Progenitor cell of endocrine pancreas (in vitro differentiated cells): ENCODE measurements at regions not wholly inside any gene's neighbourhood (a gene's known extent, or its start where the extent isn't known, plus 50 kb on each side); places are given as distances from the start of the nearest gene placed in this dataset.
A peak's percentile ranks its signal among the peaks of the same experiment; 100 is the strongest.

Source experiments
- DNase-seq: peaks from one replicate; pipeline ENCODE4 v3.0.0; 2021; ENCODE audit warnings: low spot score; ENCODE audit not compliant: unreplicated experiment
- H3K27ac Mint-ChIP-seq: 2 replicates; pipeline ENCODE4 v1.8.0; 2021; ENCODE audit warnings: mild to moderate bottlenecking, moderate library complexity, mixed read lengths
- H3K27me3 Mint-ChIP-seq: 2 replicates; pipeline ENCODE4 v1.8.0; 2021; ENCODE audit warnings: mixed read lengths
- H3K36me3 Mint-ChIP-seq: 2 replicates; pipeline ENCODE4 v1.8.0; 2022; ENCODE audit warnings: mixed read lengths; ENCODE audit not compliant: insufficient read depth
- H3K4me1 Mint-ChIP-seq: 2 replicates; pipeline ENCODE4 v1.8.0; 2021; ENCODE audit warnings: low read depth, mixed read lengths
- H3K4me3 Mint-ChIP-seq: 2 replicates; pipeline ENCODE4 v1.8.0; 2021; ENCODE audit warnings: low read depth, mild to moderate bottlenecking, moderate library complexity, mixed read lengths
- H3K9me3 Mint-ChIP-seq: 2 replicates; pipeline ENCODE4 v1.8.0; 2021; ENCODE audit warnings: low read depth, mixed read lengths
- TF ChIP-seq, protein P1 (sequence below): fragments of 200-600 bp; sonication (generic); IDR thresholded peaks from one replicate; pipeline ENCODE4 v1.5.0; 2021; ENCODE audit warnings: antibody characterized with exemption, mild to moderate bottlenecking; ENCODE audit not compliant: unreplicated experiment

DNA sequence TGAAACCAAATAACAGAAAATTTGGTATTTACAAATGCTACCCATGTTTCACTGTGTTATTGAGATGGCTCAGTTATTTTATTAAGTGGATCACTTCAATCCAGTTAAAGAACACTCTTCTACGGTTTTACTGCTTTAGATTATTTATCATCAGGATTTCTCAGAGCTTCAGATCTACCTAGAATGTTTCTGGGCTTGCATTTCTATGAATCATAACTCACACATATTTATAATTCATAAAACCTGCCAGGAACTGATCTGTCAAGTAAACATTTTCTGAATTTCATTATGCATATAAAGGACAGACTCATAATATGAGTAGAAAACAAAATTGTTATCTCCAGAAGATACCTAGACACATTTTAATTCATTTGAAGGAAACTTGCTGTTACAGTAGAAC lies 1172.3 kb upstream of the LRRTM3 start:
- TF ChIP-seq, protein P1, sequence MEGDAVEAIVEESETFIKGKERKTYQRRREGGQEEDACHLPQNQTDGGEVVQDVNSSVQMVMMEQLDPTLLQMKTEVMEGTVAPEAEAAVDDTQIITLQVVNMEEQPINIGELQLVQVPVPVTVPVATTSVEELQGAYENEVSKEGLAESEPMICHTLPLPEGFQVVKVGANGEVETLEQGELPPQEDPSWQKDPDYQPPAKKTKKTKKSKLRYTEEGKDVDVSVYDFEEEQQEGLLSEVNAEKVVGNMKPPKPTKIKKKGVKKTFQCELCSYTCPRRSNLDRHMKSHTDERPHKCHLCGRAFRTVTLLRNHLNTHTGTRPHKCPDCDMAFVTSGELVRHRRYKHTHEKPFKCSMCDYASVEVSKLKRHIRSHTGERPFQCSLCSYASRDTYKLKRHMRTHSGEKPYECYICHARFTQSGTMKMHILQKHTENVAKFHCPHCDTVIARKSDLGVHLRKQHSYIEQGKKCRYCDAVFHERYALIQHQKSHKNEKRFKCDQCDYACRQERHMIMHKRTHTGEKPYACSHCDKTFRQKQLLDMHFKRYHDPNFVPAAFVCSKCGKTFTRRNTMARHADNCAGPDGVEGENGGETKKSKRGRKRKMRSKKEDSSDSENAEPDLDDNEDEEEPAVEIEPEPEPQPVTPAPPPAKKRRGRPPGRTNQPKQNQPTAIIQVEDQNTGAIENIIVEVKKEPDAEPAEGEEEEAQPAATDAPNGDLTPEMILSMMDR: no peak
- Mint-ChIP-seq H3K9me3 (peaks cover 3% of the 10 kb centered on the region), H3K4me1 (peaks cover 12% of the 10 kb centered on the region), H3K27me3 (no peaks in the 10 kb centered on the region), H3K27ac (no peak overlapping the region), H3K36me3 (no peaks in the 10 kb centered on the region), H3K4me3 (peak overlapping the region; percentile 20)
- no peak for DNase-seq

- Mint-ChIP-seq H3K4me1 (peaks cover 12% of the 10 kb centered on the region), H3K27ac (no peak overlapping the region)
These were observed 1171.7 kb upstream of the LRRTM3 start for GRCh38 chr10:65754112-65754511.

DNA sequence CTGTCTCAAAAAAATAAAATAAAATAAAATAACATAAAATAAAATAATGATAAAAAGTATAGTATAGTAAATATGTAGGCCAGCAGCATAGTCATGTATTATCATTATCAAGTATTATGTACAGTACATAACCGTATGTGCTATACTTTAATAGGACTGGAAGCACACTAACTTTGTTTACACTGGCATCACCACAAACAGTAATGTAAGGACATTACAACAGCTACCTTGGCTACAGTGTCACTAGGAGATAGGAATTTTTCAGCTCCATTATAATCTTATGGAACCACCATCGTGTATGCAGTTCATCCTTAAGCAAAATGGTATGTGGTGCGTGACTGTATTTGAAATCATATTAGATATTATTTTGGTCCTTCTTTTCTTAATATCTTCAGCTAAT lies 1163.5 kb upstream of the LRRTM3 start:
- no peak for DNase-seq
- H3K9me3 Mint-ChIP-seq: peaks cover 11% of the 10 kb centered on the region
- H3K36me3 Mint-ChIP-seq: no peaks in the 10 kb centered on the region
- TF ChIP-seq, protein P1: no peak
- H3K4me3 Mint-ChIP-seq: no peak overlapping the region
- peaks cover 2% of the 10 kb centered on the region for H3K4me1 Mint-ChIP-seq
- no peaks in the 10 kb centered on the region for H3K27me3 Mint-ChIP-seq
- no peak overlapping the region for H3K27ac Mint-ChIP-seq

More at GRCh38 chr10:65754112-65754511, 1171.7 kb upstream of the LRRTM3 start:
- H3K27me3 Mint-ChIP-seq: no peaks in the 10 kb centered on the region
- H3K36me3 Mint-ChIP-seq: no peaks in the 10 kb centered on the region
- DNase-seq: no peak
- H3K9me3 Mint-ChIP-seq: peaks cover 3% of the 10 kb centered on the region
- TF ChIP-seq, protein P1: no peak
- H3K4me3 Mint-ChIP-seq: no peak overlapping the region

- H3K9me3 Mint-ChIP-seq: peaks cover 9% of the 10 kb centered on the region
- no peak for DNase-seq
- peak overlapping the region; percentile 66 for H3K27ac Mint-ChIP-seq
- no peaks in the 10 kb centered on the region for H3K27me3 Mint-ChIP-seq
- TF ChIP-seq, protein P1: no peak
- H3K36me3 Mint-ChIP-seq: no peaks in the 10 kb centered on the region
- peaks cover 2% of the 10 kb centered on the region for H3K4me1 Mint-ChIP-seq
- no peak overlapping the region for H3K4me3 Mint-ChIP-seq
These were observed 1160.8 kb upstream of the LRRTM3 start for GRCh38 chr10:65765006-65765541.

- Mint-ChIP-seq H3K4me1 (peaks cover 2% of the 10 kb centered on the region), H3K27me3 (no peaks in the 10 kb centered on the region), H3K4me3 (no peak overlapping the region), H3K27ac (no peak overlapping the region), H3K36me3 (no peaks in the 10 kb centered on the region), H3K9me3 (no peaks in the 10 kb centered on the region)
- no peak for DNase-seq
- TF ChIP-seq, protein P1: no peak
These were observed 1156.0 kb upstream of the LRRTM3 start for GRCh38 chr10:65769828-65770227.
